Skeletal muscle cell (primary cell): ENCODE measurements at regions not wholly inside any gene's neighbourhood (a gene's known extent, or its start where the extent isn't known, plus 50 kb on each side); places are given as distances from the start of the nearest gene placed in this dataset.

Experiments used
- DNase-seq: peaks from one replicate; pipeline ENCODE4 v3.0.0-alpha.2; 2010; ENCODE audit warnings: low read depth
- H3K4me3 ChIP-seq: 2 replicates; pipeline ENCODE4 v1.5.1; 2011; ENCODE audit warnings: low read depth, mild to moderate bottlenecking, control low read depth, low read length, moderate library complexity

GRCh38 chr15:39227001-39227400, 353.9 kb upstream of the THBS1 start:
- no peak overlapping the region for H3K4me3 ChIP-seq
- no peak for DNase-seq

GRCh38 chr15:39228889-39229288, 352.0 kb upstream of the THBS1 start:
- DNase-seq, result no peak
- no peak overlapping the region for H3K4me3 ChIP-seq

- no peak overlapping the region for H3K4me3 ChIP-seq
- DNase-seq, result peak; percentile 59
These were observed 350.5 kb upstream of the THBS1 start for GRCh38 chr15:39230205-39230907.

GRCh38 chr15:39230908-39231285, 350.0 kb upstream of the THBS1 start:
- H3K4me3 ChIP-seq, result no peak overlapping the region

GRCh38 chr15:39232512-39232911, 348.4 kb upstream of the THBS1 start:
- DNase-seq, result peak; percentile 79
- H3K4me3 ChIP-seq, result no peak overlapping the region

More at GRCh38 chr15:39230908-39231285, 350.0 kb upstream of the THBS1 start:
- DNase-seq, result no peak

GRCh38 chr15:39235084-39235795, 345.6 kb upstream of the THBS1 start:
- DNase-seq, result no peak
- H3K4me3 ChIP-seq, result no peak overlapping the region

GRCh38 chr15:39236375-39236774, 344.5 kb upstream of the THBS1 start:
- no peak for DNase-seq
- H3K4me3 ChIP-seq, result no peak overlapping the region

- no peak overlapping the region for H3K4me3 ChIP-seq
- DNase-seq, result no peak
These were observed 342.4 kb upstream of the THBS1 start for GRCh38 chr15:39238443-39238842.

- DNase-seq, result no peak
- H3K4me3 ChIP-seq, result no peak overlapping the region
These were observed 341.3 kb upstream of the THBS1 start for GRCh38 chr15:39239562-39239961.

- no peak overlapping the region for H3K4me3 ChIP-seq
- DNase-seq, result no peak
These were observed 338.5 kb upstream of the THBS1 start for GRCh38 chr15:39242345-39242744.

- DNase-seq, result no peak
These were observed 337.5 kb upstream of the THBS1 start for GRCh38 chr15:39243396-39243795.

GRCh38 chr15:39244776-39245175, 336.1 kb upstream of the THBS1 start:
- no peak overlapping the region for H3K4me3 ChIP-seq
- DNase-seq, result no peak

More at GRCh38 chr15:39243396-39243795, 337.5 kb upstream of the THBS1 start:
- no peak overlapping the region for H3K4me3 ChIP-seq

GRCh38 chr15:39246523-39246922, 334.4 kb upstream of the THBS1 start:
- DNase-seq, result no peak
- no peak overlapping the region for H3K4me3 ChIP-seq

GRCh38 chr15:39247574-39247973, 333.3 kb upstream of the THBS1 start:
- no peak for DNase-seq
- H3K4me3 ChIP-seq, result no peak overlapping the region

GRCh38 chr15:39248204-39248603, 332.7 kb upstream of the THBS1 start:
- DNase-seq, result no peak
- no peak overlapping the region for H3K4me3 ChIP-seq

- no peak for DNase-seq
- H3K4me3 ChIP-seq, result no peak overlapping the region
These were observed 330.9 kb upstream of the THBS1 start for GRCh38 chr15:39250001-39250400.

- no peak overlapping the region for H3K4me3 ChIP-seq
- DNase-seq, result no peak
These were observed 330.3 kb upstream of the THBS1 start for GRCh38 chr15:39250460-39251186.

GRCh38 chr15:39251413-39252133, 329.3 kb upstream of the THBS1 start:
- no peak overlapping the region for H3K4me3 ChIP-seq
- DNase-seq, result no peak

GRCh38 chr15:39252134-39252470, 328.8 kb upstream of the THBS1 start:
- H3K4me3 ChIP-seq, result no peak overlapping the region
- DNase-seq, result no peak

GRCh38 chr15:39253552-39253951, 327.3 kb upstream of the THBS1 start:
- no peak for DNase-seq
- no peak overlapping the region for H3K4me3 ChIP-seq
